ENCODE measurements at regions not wholly inside any gene's neighbourhood (a gene's known extent, or its start where the extent isn't known, plus 50 kb on each side); places are given as distances from the start of the nearest gene placed in this dataset.

DNA sequence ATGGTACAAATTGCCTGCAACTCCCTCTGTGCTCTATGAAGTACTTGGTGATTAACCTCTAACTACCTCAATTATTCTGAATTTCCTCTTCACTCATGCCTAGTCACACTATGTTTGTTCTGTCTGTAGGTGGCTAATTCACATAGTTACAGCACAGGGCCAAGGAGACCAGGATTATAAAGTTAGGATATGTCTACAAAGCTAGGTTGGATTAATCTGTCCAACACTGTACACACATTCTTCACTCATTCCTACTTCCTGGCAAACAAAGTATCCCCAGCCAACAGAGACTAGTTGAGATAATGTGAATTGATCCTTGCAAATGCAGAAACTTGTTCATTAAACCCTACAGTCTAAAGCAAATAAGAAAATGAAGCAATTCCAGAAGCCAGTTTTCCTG, 269.8 kb downstream of the HACE1 start:
- Histone ChIP-seq H3K36me3 (no peaks in the 10 kb centered on the region), H3K27me3 (no peaks in the 10 kb centered on the region), H3K9me3 (ENCODE audit: low read depth) (no peaks in the 10 kb centered on the region), H3K27ac (no peak overlapping the region), H3K4me3 (no peak overlapping the region), H3K4me1 (ENCODE audit: low read depth) (no peaks in the 10 kb centered on the region)
- no peak for TF ChIP-seq CTCF (IDR thresholded peaks at IDR 0.05; ENCODE audit: low read depth, low read length)
- no peak for DNase-seq (ENCODE audit: low read depth in 1 of 2, low spot score in 1 of 2)

- Histone ChIP-seq H3K27me3 (no peaks in the 10 kb centered on the region), H3K27ac (no peak overlapping the region), H3K4me1 (ENCODE audit: low read depth) (no peaks in the 10 kb centered on the region), H3K9me3 (ENCODE audit: low read depth) (no peaks in the 10 kb centered on the region), H3K4me3 (no peak overlapping the region), H3K36me3 (no peaks in the 10 kb centered on the region)
- DNase-seq (ENCODE audit: low read depth in 1 of 2, low spot score in 1 of 2) = no peak
- TF ChIP-seq CTCF (IDR thresholded peaks at IDR 0.05; ENCODE audit: low read depth, low read length) = no peak
Measured at GRCh38 chr6:104585646-104586045, 274.1 kb downstream of the HACE1 start.

GRCh38 chr6:104580452-104580851, 279.3 kb downstream of the HACE1 start:
- no peaks in the 10 kb centered on the region for H3K4me1 ChIP-seq (ENCODE audit: low read depth)
- H3K27ac ChIP-seq = no peak overlapping the region
- H3K9me3 ChIP-seq (ENCODE audit: low read depth) = no peaks in the 10 kb centered on the region
- H3K27me3 ChIP-seq = no peaks in the 10 kb centered on the region
- DNase-seq (ENCODE audit: low read depth in 1 of 2, low spot score in 1 of 2) = peak in 1 of 2 donors; percentile 38
- no peaks in the 10 kb centered on the region for H3K36me3 ChIP-seq
- no peak for TF ChIP-seq CTCF (IDR thresholded peaks at IDR 0.05; ENCODE audit: low read depth, low read length)
- no peak overlapping the region for H3K4me3 ChIP-seq

DNA sequence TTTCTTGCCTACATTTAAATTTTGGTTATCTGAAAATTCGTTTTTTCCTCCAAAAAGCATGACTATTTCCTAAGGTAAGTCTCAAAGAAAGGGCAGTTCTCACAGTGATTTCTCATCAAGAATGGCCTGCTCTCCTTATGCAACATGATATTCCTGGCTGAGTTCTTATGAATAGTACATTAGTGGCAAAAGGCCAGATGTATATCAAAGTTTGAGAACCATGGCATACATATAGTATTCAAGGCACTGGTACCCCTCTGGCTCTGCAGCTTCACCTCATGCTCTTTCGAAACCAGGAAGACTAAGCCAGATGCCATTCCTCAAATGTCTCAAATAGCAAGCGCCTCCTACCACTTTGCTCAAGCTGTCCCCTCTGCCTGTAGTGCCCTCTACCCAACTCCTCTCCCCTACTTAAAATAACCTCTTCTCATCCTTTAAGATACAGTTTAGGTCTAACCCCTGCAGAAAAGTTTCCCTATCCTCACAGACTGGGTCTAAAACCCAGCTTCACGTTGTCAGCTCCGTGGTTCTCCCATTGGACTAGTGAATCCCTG, 280.3 kb downstream of the HACE1 start:
- no peak overlapping the region for H3K4me3 ChIP-seq
- H3K27me3 ChIP-seq = no peaks in the 10 kb centered on the region
- no peaks in the 10 kb centered on the region for H3K36me3 ChIP-seq
- H3K4me1 ChIP-seq (ENCODE audit: low read depth) = no peaks in the 10 kb centered on the region
- TF ChIP-seq CTCF (IDR thresholded peaks at IDR 0.05; ENCODE audit: low read depth, low read length) = no peak
- peak; percentile 15 to 25 for DNase-seq (ENCODE audit: low read depth in 1 of 2, low spot score in 1 of 2)
- no peaks in the 10 kb centered on the region for H3K9me3 ChIP-seq (ENCODE audit: low read depth)
- no peak overlapping the region for H3K27ac ChIP-seq

- H3K9me3 ChIP-seq (ENCODE audit: low read depth) = no peaks in the 10 kb centered on the region
- no peaks in the 10 kb centered on the region for H3K4me1 ChIP-seq (ENCODE audit: low read depth)
- no peaks in the 10 kb centered on the region for H3K36me3 ChIP-seq
- no peak overlapping the region for H3K27ac ChIP-seq
- no peak overlapping the region for H3K4me3 ChIP-seq
- no peak for DNase-seq (ENCODE audit: low read depth in 1 of 2, low spot score in 1 of 2)
- no peaks in the 10 kb centered on the region for H3K27me3 ChIP-seq
- no peak for TF ChIP-seq CTCF (IDR thresholded peaks at IDR 0.05; ENCODE audit: low read depth, low read length)
Measured at GRCh38 chr6:104575536-104575935, 284.2 kb downstream of the HACE1 start.
